Sigmoid colon (tissue), 4 donors: ENCODE measurements at regions not wholly inside any gene's neighbourhood (a gene's known extent, or its start where the extent isn't known, plus 50 kb on each side); places are given as distances from the start of the nearest gene placed in this dataset.

Source experiments
- POLR2A ChIP-seq, 2 donors: fragments of 450-650 bp; IDR thresholded peaks; one replicate each; pipeline ENCODE4 v1.6.1; 2016; ENCODE audit warnings: antibody characterized with exemption in 2 of 2, mild to moderate bottlenecking in 2 of 2, moderate library complexity in 2 of 2
- POLR2AphosphoS5 ChIP-seq, 4 donors: sonication (generic); formaldehyde crosslinking; IDR thresholded peaks; one replicate each; pipeline ENCODE4 v1.6.1; 2017; ENCODE audit warnings: antibody characterized with exemption in 4 of 4
- TF ChIP-seq, protein P1 (sequence below), 4 experiments: fragments of 450-650 bp in 3 of 4; fragments of 200-600 bp in 1 of 4; IDR thresholded peaks; one replicate each; pipeline ENCODE4 v1.5.1; 2016 to 2019; ENCODE audit warnings: antibody characterized with exemption in 4 of 4, mild to moderate bottlenecking in 3 of 4, moderate library complexity in 2 of 4

- TF ChIP-seq, protein P1, sequence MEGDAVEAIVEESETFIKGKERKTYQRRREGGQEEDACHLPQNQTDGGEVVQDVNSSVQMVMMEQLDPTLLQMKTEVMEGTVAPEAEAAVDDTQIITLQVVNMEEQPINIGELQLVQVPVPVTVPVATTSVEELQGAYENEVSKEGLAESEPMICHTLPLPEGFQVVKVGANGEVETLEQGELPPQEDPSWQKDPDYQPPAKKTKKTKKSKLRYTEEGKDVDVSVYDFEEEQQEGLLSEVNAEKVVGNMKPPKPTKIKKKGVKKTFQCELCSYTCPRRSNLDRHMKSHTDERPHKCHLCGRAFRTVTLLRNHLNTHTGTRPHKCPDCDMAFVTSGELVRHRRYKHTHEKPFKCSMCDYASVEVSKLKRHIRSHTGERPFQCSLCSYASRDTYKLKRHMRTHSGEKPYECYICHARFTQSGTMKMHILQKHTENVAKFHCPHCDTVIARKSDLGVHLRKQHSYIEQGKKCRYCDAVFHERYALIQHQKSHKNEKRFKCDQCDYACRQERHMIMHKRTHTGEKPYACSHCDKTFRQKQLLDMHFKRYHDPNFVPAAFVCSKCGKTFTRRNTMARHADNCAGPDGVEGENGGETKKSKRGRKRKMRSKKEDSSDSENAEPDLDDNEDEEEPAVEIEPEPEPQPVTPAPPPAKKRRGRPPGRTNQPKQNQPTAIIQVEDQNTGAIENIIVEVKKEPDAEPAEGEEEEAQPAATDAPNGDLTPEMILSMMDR (IDR thresholded peaks at IDR 0.05) = no peak
- TF ChIP-seq POLR2AphosphoS5 (IDR thresholded peaks at IDR 0.05) (no peak), POLR2A (IDR thresholded peaks at IDR 0.05) (no peak)
These were observed 437.3 kb downstream of the DTWD2 start for GRCh38 chr5:118551031-118551430.
